ENCODE measurements at regions not wholly inside any gene's neighbourhood (a gene's known extent, or its start where the extent isn't known, plus 50 kb on each side); places are given as distances from the start of the nearest gene placed in this dataset.

DNA sequence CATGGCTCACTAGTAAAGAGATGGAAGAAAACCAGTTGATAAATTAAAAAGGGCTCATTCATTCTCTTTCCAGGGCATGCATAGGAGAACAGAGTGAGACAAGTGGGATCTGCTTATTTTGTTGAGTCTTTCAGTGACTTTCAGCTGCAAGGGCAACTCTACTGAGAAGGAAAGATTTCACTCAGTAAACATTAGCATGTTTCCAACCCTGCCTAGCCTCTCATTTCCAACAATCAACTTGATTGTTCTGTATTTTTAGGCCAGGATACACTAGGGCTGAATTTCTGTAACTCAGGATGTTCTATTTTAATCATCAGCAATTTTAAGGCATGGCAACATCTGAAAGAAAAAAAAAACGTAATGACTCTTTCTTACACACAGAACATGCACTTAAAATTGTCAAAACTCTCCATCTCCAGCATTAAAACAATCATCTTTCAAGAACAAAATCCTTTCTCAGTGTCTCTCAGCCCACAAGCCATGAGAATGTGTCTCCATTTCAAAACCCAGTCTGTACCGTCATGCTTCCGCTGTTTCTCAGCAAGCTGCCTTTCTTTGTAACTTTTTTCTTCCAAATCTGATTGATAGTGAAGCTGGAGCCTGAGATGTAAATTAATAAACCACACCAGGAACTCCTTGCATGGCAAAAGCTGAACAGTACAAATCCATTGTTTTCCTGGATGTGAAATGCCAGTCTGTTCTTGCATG lies 147.2 kb upstream of the KLF14 start:
- Histone ChIP-seq H3K27me3 (ENCODE audit: control insufficient read depth in 2 of 2, insufficient read depth in 1 of 2, low read length in 1 of 2) (no peaks in the 10 kb centered on the region), H3K36me3 (ENCODE audit: control insufficient read depth in 2 of 2, insufficient read depth in 2 of 2, low read length in 1 of 2) (peaks cover 2 to 3% of the 10 kb centered on the region in 2 donors), H3K4me3 (ENCODE audit: low read length in 2 of 2) (no peak overlapping the region), H3K9me3 (ENCODE audit: control insufficient read depth in 2 of 2, insufficient read depth in 1 of 2, low read length in 1 of 2) (no peaks in the 10 kb centered on the region), H3K4me1 (ENCODE audit: control insufficient read depth in 2 of 2, insufficient read depth in 2 of 2, low read length in 2 of 2) (peaks cover 0 to 5% of the 10 kb centered on the region in 2 donors), H3K27ac (ENCODE audit: low read depth in 1 of 2, low read length in 1 of 2) (no peak overlapping the region)
- DNase-seq (ENCODE audit: low read depth in 6 of 9, low spot score in 9 of 9) = no peak
- 97% methylated on average over 3 of the region's 3 CpGs for WGBS

GRCh38 chr7:130881799-130882141 lies 147.8 kb upstream of the KLF14 start:
- DNase-seq (ENCODE audit: low read depth in 6 of 9, low spot score in 9 of 9) = no peak
- peaks cover 0 to 5% of the 10 kb centered on the region in 2 donors for H3K4me1 ChIP-seq (ENCODE audit: control insufficient read depth in 2 of 2, insufficient read depth in 2 of 2, low read length in 2 of 2)
- no peak overlapping the region for H3K4me3 ChIP-seq (ENCODE audit: low read length in 2 of 2)
- 98% methylated on average over 5 of the region's 5 CpGs for WGBS
- no peak overlapping the region for H3K27ac ChIP-seq (ENCODE audit: low read depth in 1 of 2, low read length in 1 of 2)
- no peaks in the 10 kb centered on the region for H3K9me3 ChIP-seq (ENCODE audit: control insufficient read depth in 2 of 2, insufficient read depth in 1 of 2, low read length in 1 of 2)
- H3K36me3 ChIP-seq (ENCODE audit: control insufficient read depth in 2 of 2, insufficient read depth in 2 of 2, low read length in 1 of 2) = peaks cover 2 to 3% of the 10 kb centered on the region in 2 donors
- H3K27me3 ChIP-seq (ENCODE audit: control insufficient read depth in 2 of 2, insufficient read depth in 1 of 2, low read length in 1 of 2) = no peaks in the 10 kb centered on the region

DNA sequence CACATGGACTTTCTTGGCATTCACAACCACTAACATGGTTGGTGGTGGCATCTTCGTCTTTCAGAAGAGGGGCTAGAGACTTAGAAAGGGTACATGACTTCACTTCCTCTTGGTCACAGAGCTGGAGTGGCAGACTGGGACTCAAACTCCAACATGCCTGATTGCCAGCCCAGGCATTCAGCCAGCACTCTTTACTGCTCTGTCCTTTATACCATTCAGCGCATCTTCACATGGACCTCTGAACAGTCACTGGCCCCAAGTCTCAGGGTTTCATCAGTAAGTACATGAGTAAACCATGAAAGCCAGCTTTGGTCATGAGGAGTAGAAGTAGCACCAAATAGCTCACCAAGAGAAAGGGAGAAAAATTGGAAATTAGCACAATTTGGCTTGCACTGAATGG lies 148.4 kb upstream of the KLF14 start:
- no peaks in the 10 kb centered on the region for H3K9me3 ChIP-seq (ENCODE audit: control insufficient read depth in 2 of 2, insufficient read depth in 1 of 2, low read length in 1 of 2)
- no peaks in the 10 kb centered on the region for H3K27me3 ChIP-seq (ENCODE audit: control insufficient read depth in 2 of 2, insufficient read depth in 1 of 2, low read length in 1 of 2)
- no peak overlapping the region for H3K4me3 ChIP-seq (ENCODE audit: low read length in 2 of 2)
- WGBS = 96% methylated on average over 2 of the region's 2 CpGs
- H3K36me3 ChIP-seq (ENCODE audit: control insufficient read depth in 2 of 2, insufficient read depth in 2 of 2, low read length in 1 of 2) = peaks cover 2 to 3% of the 10 kb centered on the region in 2 donors
- no peak for DNase-seq (ENCODE audit: low read depth in 6 of 9, low spot score in 9 of 9)
- peaks cover 0 to 2% of the 10 kb centered on the region in 2 donors for H3K4me1 ChIP-seq (ENCODE audit: control insufficient read depth in 2 of 2, insufficient read depth in 2 of 2, low read length in 2 of 2)
- H3K27ac ChIP-seq (ENCODE audit: low read depth in 1 of 2, low read length in 1 of 2) = no peak overlapping the region

- Histone ChIP-seq H3K4me1 (ENCODE audit: control insufficient read depth in 2 of 2, insufficient read depth in 2 of 2, low read length in 2 of 2) (no peaks in the 10 kb centered on the region), H3K4me3 (ENCODE audit: low read length in 2 of 2) (no peak overlapping the region), H3K27me3 (ENCODE audit: control insufficient read depth in 2 of 2, insufficient read depth in 1 of 2, low read length in 1 of 2) (no peaks in the 10 kb centered on the region), H3K27ac (ENCODE audit: low read depth in 1 of 2, low read length in 1 of 2) (no peak overlapping the region), H3K9me3 (ENCODE audit: control insufficient read depth in 2 of 2, insufficient read depth in 1 of 2, low read length in 1 of 2) (no peaks in the 10 kb centered on the region), H3K36me3 (ENCODE audit: control insufficient read depth in 2 of 2, insufficient read depth in 2 of 2, low read length in 1 of 2) (peaks cover under 1 to 2% of the 10 kb centered on the region in 2 donors)
- 98% methylated on average over 6 of the region's 6 CpGs for WGBS
- DNase-seq (ENCODE audit: low read depth in 6 of 9, low spot score in 9 of 9) = no peak
These were observed 149.9 kb upstream of the KLF14 start for GRCh38 chr7:130883928-130884327.

DNA sequence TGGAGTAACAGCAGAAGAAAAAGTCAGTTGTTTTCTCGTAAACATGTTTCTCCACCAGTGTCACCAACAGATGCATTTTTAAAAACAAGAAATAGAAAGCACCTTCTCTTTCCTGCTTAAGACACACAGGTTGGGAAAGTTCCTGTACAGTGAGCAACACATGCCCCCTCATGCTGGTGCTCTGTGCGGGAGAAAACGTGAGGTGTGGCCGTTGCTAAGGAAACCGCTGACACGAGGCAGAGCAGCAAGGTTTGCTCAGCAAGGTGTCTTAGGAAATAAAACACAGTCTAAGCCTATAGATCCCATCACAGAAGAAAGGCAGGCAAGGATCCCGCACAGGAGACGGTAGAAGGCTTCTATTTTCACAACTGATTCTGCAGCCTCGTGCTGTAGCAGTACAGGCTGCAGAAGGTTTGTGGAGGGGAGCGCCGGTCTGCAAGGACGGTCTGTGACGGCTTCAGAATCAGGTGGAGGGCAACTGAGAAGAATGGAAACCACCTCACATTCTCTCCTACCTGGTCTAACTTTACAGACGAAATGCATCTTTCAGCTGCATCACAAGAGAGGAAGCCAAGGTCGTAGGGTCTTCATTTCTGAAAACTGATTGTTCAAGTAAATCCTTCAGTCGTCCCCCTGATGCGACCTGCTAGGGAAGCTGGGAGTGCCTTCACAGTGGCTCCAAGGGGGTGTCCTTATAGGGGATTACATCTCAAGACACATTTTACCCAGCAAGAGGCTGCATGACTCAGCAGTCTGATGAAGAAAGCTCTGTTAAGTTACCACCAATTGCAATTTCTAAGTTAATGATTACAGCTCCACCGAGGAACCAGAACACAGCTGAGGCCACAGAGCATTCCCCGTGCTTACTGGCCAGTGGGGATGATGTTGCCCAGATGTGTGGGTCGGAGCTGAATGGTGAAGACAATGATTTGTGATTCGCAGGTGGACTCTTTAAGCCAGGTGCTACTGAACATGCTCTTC lies 150.7 kb upstream of the KLF14 start:
- 90% methylated on average over 21 of the region's 21 CpGs for WGBS
- no peak overlapping the region for H3K4me3 ChIP-seq (ENCODE audit: low read length in 2 of 2)
- H3K36me3 ChIP-seq (ENCODE audit: control insufficient read depth in 2 of 2, insufficient read depth in 2 of 2, low read length in 1 of 2) = peaks cover 0 to 2% of the 10 kb centered on the region in 2 donors
- no peak for DNase-seq (ENCODE audit: low read depth in 6 of 9, low spot score in 9 of 9)
- H3K4me1 ChIP-seq (ENCODE audit: control insufficient read depth in 2 of 2, insufficient read depth in 2 of 2, low read length in 2 of 2) = no peaks in the 10 kb centered on the region
- no peaks in the 10 kb centered on the region for H3K9me3 ChIP-seq (ENCODE audit: control insufficient read depth in 2 of 2, insufficient read depth in 1 of 2, low read length in 1 of 2)
- H3K27me3 ChIP-seq (ENCODE audit: control insufficient read depth in 2 of 2, insufficient read depth in 1 of 2, low read length in 1 of 2) = no peaks in the 10 kb centered on the region
- no peak overlapping the region for H3K27ac ChIP-seq (ENCODE audit: low read depth in 1 of 2, low read length in 1 of 2)

DNA sequence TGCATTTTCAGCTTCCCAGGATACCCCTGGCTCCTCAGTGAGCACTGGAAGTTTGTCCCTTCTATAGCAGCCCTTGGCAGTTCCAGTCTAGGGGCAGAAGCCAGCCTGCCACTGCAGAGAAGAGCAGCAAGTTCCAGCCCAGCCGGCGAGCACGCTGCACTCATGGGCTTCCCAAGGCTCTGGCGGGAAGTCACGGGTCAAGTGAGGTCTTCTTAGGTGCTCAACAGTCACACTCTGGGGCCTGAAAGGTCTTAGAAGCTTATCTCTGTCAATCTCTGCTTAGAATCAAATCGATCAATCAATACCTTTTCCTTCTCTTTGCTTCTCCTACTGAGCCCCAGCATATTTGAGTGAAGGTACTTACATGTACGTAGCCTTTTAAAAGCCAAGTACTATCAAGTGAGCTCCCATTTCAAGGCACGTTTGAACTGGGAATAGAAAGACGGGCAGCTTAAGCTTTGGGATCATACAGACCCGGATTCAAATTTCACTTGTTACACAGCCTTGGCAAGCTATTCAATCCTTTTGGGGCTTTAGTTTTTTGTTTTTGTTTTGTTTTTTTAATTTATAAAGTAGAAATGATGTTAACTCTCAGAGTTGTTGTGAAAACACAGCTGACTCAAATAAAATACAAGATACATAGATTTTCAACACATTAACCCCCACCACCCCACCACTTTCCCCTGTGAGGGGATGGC lies 152.6 kb upstream of the KLF14 start:
- Histone ChIP-seq H3K36me3 (ENCODE audit: control insufficient read depth in 2 of 2, insufficient read depth in 2 of 2, low read length in 1 of 2) (peaks cover 0 to 7% of the 10 kb centered on the region in 2 donors), H3K9me3 (ENCODE audit: control insufficient read depth in 2 of 2, insufficient read depth in 1 of 2, low read length in 1 of 2) (no peaks in the 10 kb centered on the region), H3K27ac (ENCODE audit: low read depth in 1 of 2, low read length in 1 of 2) (peak overlapping the region in 1 of 2 donors; percentile 9), H3K4me3 (ENCODE audit: low read length in 2 of 2) (no peak overlapping the region), H3K27me3 (ENCODE audit: control insufficient read depth in 2 of 2, insufficient read depth in 1 of 2, low read length in 1 of 2) (no peaks in the 10 kb centered on the region), H3K4me1 (ENCODE audit: control insufficient read depth in 2 of 2, insufficient read depth in 2 of 2, low read length in 2 of 2) (no peaks in the 10 kb centered on the region)
- 93% methylated on average over 10 of the region's 10 CpGs for WGBS
- no peak for DNase-seq (ENCODE audit: low read depth in 6 of 9, low spot score in 9 of 9)

DNA sequence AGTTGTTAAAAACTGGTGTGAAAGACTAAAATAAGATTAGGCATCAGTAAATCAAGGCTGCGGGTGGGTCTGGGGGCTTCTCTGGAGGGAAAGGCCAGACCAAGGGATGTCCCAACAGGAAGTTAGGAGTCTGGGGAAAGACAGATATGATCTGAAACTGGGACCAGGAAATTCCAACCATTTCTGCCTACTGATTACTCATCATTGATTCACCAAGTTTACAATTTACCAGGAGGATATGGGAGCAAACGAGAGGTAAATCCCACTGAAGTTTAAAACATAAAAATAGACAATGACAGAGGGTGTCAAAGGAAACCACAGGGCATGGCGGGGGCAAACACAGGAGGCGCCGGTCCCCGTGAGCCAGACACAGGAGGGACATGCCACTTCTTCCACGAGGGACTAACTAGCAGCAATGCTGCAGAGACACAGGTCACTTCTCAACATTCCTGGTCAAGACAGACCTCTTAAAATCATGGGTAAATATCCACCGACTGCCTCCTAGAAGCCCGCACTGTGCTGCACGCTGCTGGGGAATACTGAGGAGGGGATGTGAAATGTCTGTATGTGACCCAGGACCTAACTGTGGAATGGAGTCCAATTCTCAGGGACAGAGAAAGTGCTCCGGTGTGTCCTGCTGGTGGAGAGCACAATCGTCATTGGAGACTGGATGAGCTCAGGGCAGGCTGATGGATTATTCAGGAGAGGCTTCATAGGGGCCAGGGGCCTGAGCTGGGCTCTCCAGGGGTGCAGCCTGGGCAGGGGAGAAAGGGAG lies 153.4 kb upstream of the KLF14 start:
- Histone ChIP-seq H3K4me1 (ENCODE audit: control insufficient read depth in 2 of 2, insufficient read depth in 2 of 2, low read length in 2 of 2) (no peaks in the 10 kb centered on the region), H3K27me3 (ENCODE audit: control insufficient read depth in 2 of 2, insufficient read depth in 1 of 2, low read length in 1 of 2) (no peaks in the 10 kb centered on the region), H3K9me3 (ENCODE audit: control insufficient read depth in 2 of 2, insufficient read depth in 1 of 2, low read length in 1 of 2) (no peaks in the 10 kb centered on the region), H3K27ac (ENCODE audit: low read depth in 1 of 2, low read length in 1 of 2) (no peak overlapping the region), H3K36me3 (ENCODE audit: control insufficient read depth in 2 of 2, insufficient read depth in 2 of 2, low read length in 1 of 2) (peaks cover 0 to 5% of the 10 kb centered on the region in 2 donors), H3K4me3 (ENCODE audit: low read length in 2 of 2) (no peak overlapping the region)
- no peak for DNase-seq (ENCODE audit: low read depth in 6 of 9, low spot score in 9 of 9)
- WGBS = 94% methylated on average over 12 of the region's 12 CpGs

- no peaks in the 10 kb centered on the region for H3K4me1 ChIP-seq (ENCODE audit: control insufficient read depth in 2 of 2, insufficient read depth in 2 of 2, low read length in 2 of 2)
- no peak overlapping the region for H3K4me3 ChIP-seq (ENCODE audit: low read length in 2 of 2)
- WGBS = 95% methylated on average over 12 of the region's 12 CpGs
- H3K9me3 ChIP-seq (ENCODE audit: control insufficient read depth in 2 of 2, insufficient read depth in 1 of 2, low read length in 1 of 2) = no peaks in the 10 kb centered on the region
- no peak for DNase-seq (ENCODE audit: low read depth in 6 of 9, low spot score in 9 of 9)
- H3K27ac ChIP-seq (ENCODE audit: low read depth in 1 of 2, low read length in 1 of 2) = no peak overlapping the region
- H3K36me3 ChIP-seq (ENCODE audit: control insufficient read depth in 2 of 2, insufficient read depth in 2 of 2, low read length in 1 of 2) = peaks cover 0 to 5% of the 10 kb centered on the region in 2 donors
- no peaks in the 10 kb centered on the region for H3K27me3 ChIP-seq (ENCODE audit: control insufficient read depth in 2 of 2, insufficient read depth in 1 of 2, low read length in 1 of 2)
These were observed 154.0 kb upstream of the KLF14 start for GRCh38 chr7:130887957-130888371.
